Upper lobe of right lung (tissue), 1 donor: ENCODE measurements at regions not wholly inside any gene's neighbourhood (a gene's known extent, or its start where the extent isn't known, plus 50 kb on each side); places are given as distances from the start of the nearest gene placed in this dataset.

Experiments
- ATAC-seq: fragments of 200-7000 bp; cut with Tn5 transposase; one replicate; pipeline ENCODE4 v1.9.1; 2020; ENCODE audit warnings: mild to moderate bottlenecking, moderate library complexity
- DNase-seq: peaks from one replicate; pipeline ENCODE4 v3.0.0-alpha.2; 2020
- H3K27ac ChIP-seq: fragments of 200-600 bp; one replicate; pipeline ENCODE4 v1.8.0; 2022
- H3K27me3 ChIP-seq: fragments of 200-600 bp; one replicate; pipeline ENCODE4 v1.8.0; 2022; ENCODE audit warnings: mild to moderate bottlenecking
- H3K36me3 ChIP-seq: fragments of 200-600 bp; one replicate; pipeline ENCODE4 v1.8.0; 2022
- H3K4me1 ChIP-seq: fragments of 200-600 bp; one replicate; pipeline ENCODE4 v1.8.0; 2022
- H3K4me3 ChIP-seq: fragments of 200-600 bp; one replicate; pipeline ENCODE4 v1.8.0; 2022; ENCODE audit warnings: mild to moderate bottlenecking
- H3K9me3 ChIP-seq: fragments of 200-600 bp; one replicate; pipeline ENCODE4 v1.8.0; 2022
- CTCF ChIP-seq: fragments of 200-600 bp; IDR thresholded peaks from one replicate; pipeline ENCODE4 v1.8.0; 2022; ENCODE audit warnings: antibody characterized with exemption
- intact Hi-C: fragments of 100-400 bp; cut with DNase I; formaldehyde crosslinking; loops from one replicate; pipeline ENCODE4 v1.11.0; 2022
- donor health status: DM: no; HTN: yes; CAD: no; lungs with severe emphysema.

- DNase-seq (no peak), ATAC-seq (no peak)
- TF ChIP-seq CTCF = no peak
- Histone ChIP-seq H3K36me3 (no peaks in the 10 kb centered on the region), H3K4me1 (peaks cover 5% of the 10 kb centered on the region), H3K27ac (no peak overlapping the region), H3K27me3 (no peaks in the 10 kb centered on the region), H3K4me3 (no peak overlapping the region), H3K9me3 (no peaks in the 10 kb centered on the region)
- intact Hi-C loops = no loop called here
Measured at GRCh38 chr10:78928330-78928729, 140.4 kb upstream of the ZMIZ1 start.

GRCh38 chr10:78929541-78929940, 139.2 kb upstream of the ZMIZ1 start:
- H3K9me3 ChIP-seq = no peaks in the 10 kb centered on the region

GRCh38 chr10:78931321-78932053, 137.3 kb upstream of the ZMIZ1 start:
- ATAC-seq = peak; percentile 3
- intact Hi-C loops = no loop called here
- Histone ChIP-seq H3K27me3 (no peaks in the 10 kb centered on the region), H3K36me3 (no peaks in the 10 kb centered on the region), H3K9me3 (no peaks in the 10 kb centered on the region), H3K4me3 (no peak overlapping the region), H3K4me1 (peaks cover 19% of the 10 kb centered on the region), H3K27ac (no peak overlapping the region)
- no peak for TF ChIP-seq CTCF
- DNase-seq = peak; percentile 54

More at GRCh38 chr10:78929541-78929940, 139.2 kb upstream of the ZMIZ1 start:
- TF ChIP-seq CTCF = no peak
- H3K4me3 ChIP-seq = no peak overlapping the region
- DNase-seq (peak; percentile 28), ATAC-seq (no peak)
- peaks cover 5% of the 10 kb centered on the region for H3K4me1 ChIP-seq
- intact Hi-C loops = no loop called here
- no peaks in the 10 kb centered on the region for H3K27me3 ChIP-seq
- H3K36me3 ChIP-seq = no peaks in the 10 kb centered on the region
- H3K27ac ChIP-seq = no peak overlapping the region

- intact Hi-C loops = no loop called here
- no peak overlapping the region for H3K27ac ChIP-seq
Measured at GRCh38 chr10:78932054-78932386, 136.7 kb upstream of the ZMIZ1 start.

GRCh38 chr10:78932861-78933260, 135.9 kb upstream of the ZMIZ1 start:
- intact Hi-C loops = no loop called here
- ATAC-seq = no peak

More at GRCh38 chr10:78932054-78932386, 136.7 kb upstream of the ZMIZ1 start:
- Histone ChIP-seq H3K27me3 (no peaks in the 10 kb centered on the region), H3K4me3 (no peak overlapping the region), H3K9me3 (no peaks in the 10 kb centered on the region), H3K36me3 (no peaks in the 10 kb centered on the region), H3K4me1 (peaks cover 24% of the 10 kb centered on the region)
- no peak for ATAC-seq
- TF ChIP-seq CTCF = no peak
- DNase-seq = no peak

More at GRCh38 chr10:78932861-78933260, 135.9 kb upstream of the ZMIZ1 start:
- no peak overlapping the region for H3K4me3 ChIP-seq
- H3K27ac ChIP-seq = no peak overlapping the region
- TF ChIP-seq CTCF = no peak
- peak; percentile 36 for DNase-seq
- H3K27me3 ChIP-seq = no peaks in the 10 kb centered on the region
- H3K36me3 ChIP-seq = no peaks in the 10 kb centered on the region
- no peaks in the 10 kb centered on the region for H3K9me3 ChIP-seq
- H3K4me1 ChIP-seq = peaks cover 33% of the 10 kb centered on the region
